ENCODE measurements at regions not wholly inside any gene's neighbourhood (a gene's known extent, or its start where the extent isn't known, plus 50 kb on each side); places are given as distances from the start of the nearest gene placed in this dataset.

DNA sequence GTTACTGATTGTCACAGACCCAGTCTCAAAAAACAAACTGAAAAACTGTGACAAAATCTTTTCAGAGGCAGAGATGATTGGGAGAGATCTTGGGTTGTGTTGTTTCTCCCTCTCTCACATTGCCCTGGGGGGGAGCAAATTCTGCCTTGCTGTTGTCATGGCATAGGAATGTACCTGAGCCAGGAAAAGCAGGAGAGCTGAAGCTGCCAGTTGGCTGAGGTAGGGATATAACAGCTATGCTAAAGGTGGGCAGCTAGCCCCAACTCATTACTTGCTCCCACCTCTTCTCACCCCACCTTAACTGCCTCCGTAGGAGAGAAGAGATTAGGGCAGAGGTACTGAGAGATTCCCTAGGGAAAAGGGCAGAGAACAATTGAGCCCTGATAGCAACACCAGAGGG is 299.3 kb downstream of the OSR1 start:
- 0 out of 2 replicates have a peak overlapping the region, but pooled peaks have one; percentile 15 for H2AFZ ChIP-seq (ENCODE audit: low read length)
- DNase-seq = peak; percentile 90
- peak overlapping the region; percentile 50 for H3K4me2 ChIP-seq (ENCODE audit: low read length)
- peak; percentile 82 for ATAC-seq
- H3K4me3 ChIP-seq (ENCODE audit: low read length) = peak overlapping the region; percentile 19; the same call in 1 of the 2 replicates
- no peaks in the 10 kb centered on the region for H3K79me2 ChIP-seq (ENCODE audit: low read length)
- H3K9me2 ChIP-seq (replicated peaks; ENCODE audit: low read length) = no peaks in the 10 kb centered on the region
- intact Hi-C loops (cut with micrococcal nuclease) = no loop called here
- no peak overlapping the region for H3K27ac ChIP-seq (ENCODE audit: low read length)
- no peak for TF ChIP-seq EZH2phosphoT487 (IDR thresholded peaks at IDR 0.05; ENCODE audit: borderline replicate concordance, low read length)
- TF ChIP-seq, protein P1, sequence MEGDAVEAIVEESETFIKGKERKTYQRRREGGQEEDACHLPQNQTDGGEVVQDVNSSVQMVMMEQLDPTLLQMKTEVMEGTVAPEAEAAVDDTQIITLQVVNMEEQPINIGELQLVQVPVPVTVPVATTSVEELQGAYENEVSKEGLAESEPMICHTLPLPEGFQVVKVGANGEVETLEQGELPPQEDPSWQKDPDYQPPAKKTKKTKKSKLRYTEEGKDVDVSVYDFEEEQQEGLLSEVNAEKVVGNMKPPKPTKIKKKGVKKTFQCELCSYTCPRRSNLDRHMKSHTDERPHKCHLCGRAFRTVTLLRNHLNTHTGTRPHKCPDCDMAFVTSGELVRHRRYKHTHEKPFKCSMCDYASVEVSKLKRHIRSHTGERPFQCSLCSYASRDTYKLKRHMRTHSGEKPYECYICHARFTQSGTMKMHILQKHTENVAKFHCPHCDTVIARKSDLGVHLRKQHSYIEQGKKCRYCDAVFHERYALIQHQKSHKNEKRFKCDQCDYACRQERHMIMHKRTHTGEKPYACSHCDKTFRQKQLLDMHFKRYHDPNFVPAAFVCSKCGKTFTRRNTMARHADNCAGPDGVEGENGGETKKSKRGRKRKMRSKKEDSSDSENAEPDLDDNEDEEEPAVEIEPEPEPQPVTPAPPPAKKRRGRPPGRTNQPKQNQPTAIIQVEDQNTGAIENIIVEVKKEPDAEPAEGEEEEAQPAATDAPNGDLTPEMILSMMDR (conservative IDR thresholded peaks at IDR 0.05; ENCODE audit: low read depth, low read length) = no peak
- no peak for TF ChIP-seq EZH2 (IDR thresholded peaks at IDR 0.05; ENCODE audit: low read length, unreplicated experiment)
- no peak overlapping the region for H3K9ac ChIP-seq (ENCODE audit: low read length)
- no peaks in the 10 kb centered on the region for H3K36me3 ChIP-seq (ENCODE audit: low read depth, low read length)
- ChIA-PET POLR2A (ENCODE audit: unreplicated experiment) (no interaction called here), CTCF (no interaction called here)
- no peaks in the 10 kb centered on the region for H3K9me3 ChIP-seq (ENCODE audit: low read length)
- BruUV-seq (replicated peaks) = no TSS peak
- H4K20me1 ChIP-seq (ENCODE audit: low read length) = no peaks in the 10 kb centered on the region
- peaks cover 16% of the 10 kb centered on the region for H3K4me1 ChIP-seq (ENCODE audit: insufficient read depth, low read length)
- no peaks in the 10 kb centered on the region for H3F3A ChIP-seq (ENCODE audit: low read length, unreplicated experiment)
- no peaks in the 10 kb centered on the region for H3K27me3 ChIP-seq (ENCODE audit: low read length)

DNA sequence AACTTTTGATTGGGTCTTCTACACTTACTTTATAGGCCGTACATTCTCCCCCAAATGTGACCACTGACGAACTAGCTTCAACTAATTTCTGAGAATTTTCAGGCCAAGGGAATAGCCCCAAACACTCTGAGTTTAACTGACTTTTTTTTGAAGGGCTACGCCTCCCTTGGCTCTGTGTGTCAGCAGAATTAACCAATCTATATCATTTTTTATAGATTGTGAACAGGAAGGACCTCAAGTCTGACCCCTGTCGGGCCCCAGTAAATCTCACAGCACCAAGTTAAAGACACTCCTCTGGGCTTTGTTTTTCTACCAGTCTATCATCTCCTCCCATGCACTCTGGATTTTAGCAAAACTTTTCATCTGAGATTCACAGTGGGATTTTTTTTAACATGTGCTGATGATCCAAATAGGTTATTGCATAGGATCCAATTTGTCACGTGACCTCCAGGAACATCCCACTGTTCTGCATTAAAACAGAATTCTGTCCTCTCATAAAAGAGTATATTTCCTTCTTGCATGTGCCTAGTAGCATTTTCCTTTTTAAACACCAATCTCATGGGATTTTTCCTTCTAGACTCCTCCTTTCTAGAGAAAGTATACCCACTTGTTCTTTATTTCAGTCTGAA is 307.1 kb downstream of the OSR1 start:
- peaks cover 13% of the 10 kb centered on the region for H3K4me1 ChIP-seq (ENCODE audit: insufficient read depth, low read length)
- BruUV-seq (replicated peaks) = no TSS peak
- no peak for ATAC-seq
- no peaks in the 10 kb centered on the region for H3K36me3 ChIP-seq (ENCODE audit: low read depth, low read length)
- no peaks in the 10 kb centered on the region for H3K9me3 ChIP-seq (ENCODE audit: low read length)
- H2AFZ ChIP-seq (ENCODE audit: low read length) = no peak overlapping the region
- H3K79me2 ChIP-seq (ENCODE audit: low read length) = no peaks in the 10 kb centered on the region
- ChIA-PET POLR2A (ENCODE audit: unreplicated experiment) (no interaction called here), CTCF (no interaction called here)
- H3K9ac ChIP-seq (ENCODE audit: low read length) = no peak overlapping the region
- no peak for DNase-seq
- TF ChIP-seq EZH2 (IDR thresholded peaks at IDR 0.05; ENCODE audit: low read length, unreplicated experiment) = no peak
- TF ChIP-seq, protein P1 (conservative IDR thresholded peaks at IDR 0.05; ENCODE audit: low read depth, low read length) = no peak
- no peaks in the 10 kb centered on the region for H3F3A ChIP-seq (ENCODE audit: low read length, unreplicated experiment)
- no peak overlapping the region for H3K4me2 ChIP-seq (ENCODE audit: low read length)
- H3K4me3 ChIP-seq (ENCODE audit: low read length) = no peak overlapping the region
- no peaks in the 10 kb centered on the region for H3K27me3 ChIP-seq (ENCODE audit: low read length)
- no peaks in the 10 kb centered on the region for H3K9me2 ChIP-seq (replicated peaks; ENCODE audit: low read length)
- no peaks in the 10 kb centered on the region for H4K20me1 ChIP-seq (ENCODE audit: low read length)
- no peak overlapping the region for H3K27ac ChIP-seq (ENCODE audit: low read length)
- intact Hi-C loops (cut with micrococcal nuclease) = no loop called here

- H2AFZ ChIP-seq (ENCODE audit: low read length) = no peak overlapping the region
- CTCF ChIA-PET = no interaction called here
- no peaks in the 10 kb centered on the region for H3K9me3 ChIP-seq (ENCODE audit: low read length)
- H3K4me3 ChIP-seq (ENCODE audit: low read length) = no peak overlapping the region
- BruUV-seq (replicated peaks) = no TSS peak
- no peaks in the 10 kb centered on the region for H3K27me3 ChIP-seq (ENCODE audit: low read length)
- no peaks in the 10 kb centered on the region for H3K9me2 ChIP-seq (replicated peaks; ENCODE audit: low read length)
- H3K79me2 ChIP-seq (ENCODE audit: low read length) = no peaks in the 10 kb centered on the region
- POLR2A ChIA-PET (ENCODE audit: unreplicated experiment) = no interaction called here
- H3K4me1 ChIP-seq (ENCODE audit: insufficient read depth, low read length) = peaks cover 13% of the 10 kb centered on the region
- no peak overlapping the region for H3K27ac ChIP-seq (ENCODE audit: low read length)
- no peak for TF ChIP-seq EZH2phosphoT487 (IDR thresholded peaks at IDR 0.05; ENCODE audit: borderline replicate concordance, low read length)
- TF ChIP-seq, protein P1 (conservative IDR thresholded peaks at IDR 0.05; ENCODE audit: low read depth, low read length) = no peak
- no peak for TF ChIP-seq EZH2 (IDR thresholded peaks at IDR 0.05; ENCODE audit: low read length, unreplicated experiment)
- H3K9ac ChIP-seq (ENCODE audit: low read length) = no peak overlapping the region
- H3F3A ChIP-seq (ENCODE audit: low read length, unreplicated experiment) = no peaks in the 10 kb centered on the region
- no peaks in the 10 kb centered on the region for H4K20me1 ChIP-seq (ENCODE audit: low read length)
- intact Hi-C loops (cut with micrococcal nuclease) = no loop called here
- H3K36me3 ChIP-seq (ENCODE audit: low read depth, low read length) = no peaks in the 10 kb centered on the region
- ATAC-seq (no peak), DNase-seq (no peak)
- H3K4me2 ChIP-seq (ENCODE audit: low read length) = no peak overlapping the region
Measured at GRCh38 chr2:19050354-19050753, 308.1 kb downstream of the OSR1 start.
